Right kidney (tissue), 1 donor: ENCODE measurements at regions not wholly inside any gene's neighbourhood (a gene's known extent, or its start where the extent isn't known, plus 50 kb on each side); places are given as distances from the start of the nearest gene placed in this dataset.
"Not testable (repeated sequence)": the region's sequence is repeated elsewhere in the genome, so short reads cannot be mapped to it uniquely, and the experiment has no call there.

Experiments used
- DNase-seq: peaks from one replicate; pipeline ENCODE4 v3.0.0-alpha.2; 2016

- no peak for DNase-seq
Observed at GRCh38 chr2:64919261-64919660, 69.9 kb upstream of the SLC1A4 start.

GRCh38 chr2:64922482-64923384 lies 66.5 kb upstream of the SLC1A4 start:
- no peak for DNase-seq

- no peak for DNase-seq
Observed at GRCh38 chr2:64923385-64923710, 65.9 kb upstream of the SLC1A4 start.

- no peak for DNase-seq
Observed at GRCh38 chr2:64924170-64924934, 64.8 kb upstream of the SLC1A4 start.

- not testable (repeated sequence) for DNase-seq
Observed at GRCh38 chr2:64925930-64926722, 63.1 kb upstream of the SLC1A4 start.

- DNase-seq: no peak
Observed at GRCh38 chr2:64928813-64929212, 60.4 kb upstream of the SLC1A4 start.

- no peak for DNase-seq
Observed at GRCh38 chr2:64929333-64929732, 59.9 kb upstream of the SLC1A4 start.

GRCh38 chr2:64930258-64930671 lies 58.9 kb upstream of the SLC1A4 start:
- DNase-seq: no peak

GRCh38 chr2:64931246-64932115 lies 57.7 kb upstream of the SLC1A4 start:
- DNase-seq: no peak

- no peak for DNase-seq
Observed at GRCh38 chr2:64932116-64932370, 57.2 kb upstream of the SLC1A4 start.

- no peak for DNase-seq
Observed at GRCh38 chr2:64932371-64933216, 56.6 kb upstream of the SLC1A4 start.

GRCh38 chr2:64934530-64934929 lies 54.7 kb upstream of the SLC1A4 start:
- DNase-seq: no peak

- no peak for DNase-seq
Observed at GRCh38 chr2:64936809-64937208, 52.4 kb upstream of the SLC1A4 start.

GRCh38 chr2:64937314-64937686 lies 51.9 kb upstream of the SLC1A4 start:
- DNase-seq: not testable (repeated sequence)

- no peak for DNase-seq
Observed at GRCh38 chr2:64937687-64938491, 51.3 kb upstream of the SLC1A4 start.

GRCh38 chr2:64938607-64939285 lies 50.5 kb upstream of the SLC1A4 start:
- no peak for DNase-seq

GRCh38 chr2:64939332-64939917 lies 49.8 kb upstream of the SLC1A4 start:
- no peak for DNase-seq
